ENCODE measurements at regions not wholly inside any gene's neighbourhood (a gene's known extent, or its start where the extent isn't known, plus 50 kb on each side); places are given as distances from the start of the nearest gene placed in this dataset.

DNA sequence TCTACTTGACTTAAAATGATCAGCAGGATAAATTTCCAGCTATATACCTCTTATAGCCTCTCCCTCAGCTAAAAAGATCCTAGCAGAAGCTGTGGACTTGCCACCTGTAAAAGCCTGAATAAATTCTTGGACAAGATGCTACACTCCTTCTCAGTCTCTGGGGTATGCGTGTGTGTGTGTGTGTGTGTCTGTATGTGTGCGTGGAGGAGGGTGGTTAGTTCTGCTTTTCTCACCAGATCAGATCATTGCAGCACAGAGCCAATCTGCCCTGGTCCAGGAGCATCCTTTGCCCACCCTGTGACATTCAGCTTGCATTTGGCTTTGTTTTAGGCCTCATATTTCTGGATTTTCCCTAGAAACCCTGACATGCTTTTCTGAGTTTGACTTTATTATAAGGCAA, 438.3 kb downstream of the RFC3 start:
- no peak for FAIRE-seq

DNA sequence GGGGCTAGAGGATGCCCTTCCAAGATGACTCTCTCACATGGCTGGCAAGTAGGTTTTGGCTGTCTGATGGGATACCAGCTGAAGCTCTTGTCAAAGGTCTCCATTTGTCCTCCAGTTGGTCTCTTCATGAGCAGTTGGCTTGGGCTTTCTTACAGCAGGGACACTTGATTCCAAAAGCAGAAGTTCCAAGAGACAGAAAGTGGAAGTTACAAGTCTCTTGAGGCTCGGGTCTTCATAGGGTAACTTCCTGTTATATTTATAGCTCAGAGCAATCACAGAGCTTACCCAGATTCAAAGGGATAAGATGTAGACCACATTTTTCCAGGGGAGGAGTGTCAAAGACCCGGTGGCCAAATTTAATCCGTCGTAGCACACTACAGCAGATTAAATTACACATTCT, 440.0 kb downstream of the RFC3 start:
- no peak for FAIRE-seq

DNA sequence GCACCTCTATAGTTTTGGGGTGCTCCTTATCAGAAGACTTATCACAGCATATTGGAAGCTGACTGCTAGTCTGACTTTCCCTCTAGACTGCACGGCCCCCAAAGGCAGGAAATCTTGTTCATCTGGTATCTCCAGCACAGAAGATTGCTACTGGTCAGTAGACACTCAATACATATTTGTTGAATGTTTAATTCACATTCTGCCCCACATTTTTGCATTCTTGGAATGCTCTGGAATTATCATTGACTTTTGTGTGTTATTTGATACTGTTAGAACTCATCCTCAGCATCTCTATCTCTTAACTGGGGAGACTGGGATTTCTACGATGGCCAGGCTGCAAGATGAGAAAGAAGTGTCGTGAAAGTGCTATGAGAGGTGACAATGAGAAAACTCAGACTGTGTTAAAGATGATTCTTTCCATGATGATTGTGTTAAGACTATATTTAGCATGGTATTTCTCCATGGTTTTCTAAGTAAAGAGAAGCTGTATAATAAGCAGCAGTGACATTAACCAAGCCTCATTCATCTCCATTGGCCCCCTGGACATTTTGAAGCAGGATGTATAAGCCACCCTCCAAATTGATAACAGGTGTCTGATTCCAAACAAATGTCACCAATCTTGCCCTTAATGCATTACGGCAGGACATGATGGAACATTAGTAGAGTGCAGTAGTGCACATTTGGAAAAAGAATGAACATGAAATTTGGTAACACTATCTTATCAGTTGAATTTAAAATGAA, 440.9 kb downstream of the RFC3 start:
- no peak for FAIRE-seq

DNA sequence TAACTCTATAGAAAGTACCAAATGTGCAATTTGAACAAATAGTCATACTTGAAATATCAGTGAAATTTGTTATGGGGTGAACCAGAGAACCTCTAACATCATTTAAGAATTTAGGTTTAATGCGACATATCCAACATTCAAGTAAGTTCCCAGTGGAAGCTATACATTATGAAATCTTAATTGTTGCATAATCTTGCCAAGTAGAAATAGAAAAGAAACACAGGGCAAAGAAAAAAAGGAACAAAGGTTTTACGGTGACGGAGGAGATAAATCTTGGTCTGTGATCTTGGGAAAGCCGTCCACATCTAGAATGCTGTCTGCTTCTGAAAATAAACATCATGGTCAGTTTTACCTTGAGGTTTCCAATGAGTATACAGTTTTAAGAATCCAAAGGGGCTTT, 445.7 kb downstream of the RFC3 start:
- FAIRE-seq = no peak

DNA sequence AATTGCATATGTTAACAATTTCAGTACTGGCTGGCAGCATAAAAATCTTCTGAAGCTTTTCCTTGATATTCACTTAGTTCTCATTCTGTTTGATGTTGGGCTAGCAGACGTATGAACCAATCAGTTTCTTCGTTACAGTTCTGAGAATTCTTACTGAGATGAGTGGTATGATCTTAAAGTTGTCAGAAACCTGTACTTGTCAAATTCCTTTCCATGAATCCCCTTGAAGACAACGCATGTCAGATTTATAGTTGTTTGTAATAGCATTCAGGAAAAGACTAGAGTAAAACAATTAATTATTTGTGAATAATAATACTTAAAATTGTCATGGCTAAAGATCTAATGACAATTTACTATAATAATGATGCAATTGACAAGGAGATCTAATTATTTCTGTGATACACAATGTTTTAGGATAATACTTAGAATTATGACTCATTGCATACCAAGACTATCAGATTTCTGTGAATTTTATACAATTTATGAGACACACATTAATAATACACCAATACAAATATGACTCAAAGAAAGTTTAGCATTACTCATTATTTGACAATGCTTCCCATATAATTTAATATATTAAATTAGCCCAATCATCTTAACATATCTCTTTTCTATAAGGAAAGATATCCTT, 447.2 kb downstream of the RFC3 start:
- no peak for FAIRE-seq

DNA sequence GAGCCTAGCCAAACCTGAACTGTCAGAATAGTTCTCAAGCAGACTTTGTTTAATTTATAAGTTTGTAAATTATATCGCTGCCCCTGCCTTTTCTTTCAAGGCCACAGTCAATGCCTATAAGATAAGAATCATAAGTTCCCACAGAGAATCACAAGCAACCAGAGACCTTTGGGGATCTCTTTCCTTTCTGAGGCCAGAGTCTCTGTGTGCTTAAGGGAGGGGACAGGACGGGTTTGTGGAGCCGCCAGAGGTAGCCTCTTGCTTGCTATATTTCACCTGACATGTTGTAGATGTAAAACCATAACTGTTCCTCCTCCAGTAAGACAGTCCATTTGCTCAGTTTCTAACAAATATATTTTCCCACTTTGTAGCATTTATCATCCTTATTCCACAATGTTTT, 458.8 kb downstream of the RFC3 start:
- FAIRE-seq = no peak

DNA sequence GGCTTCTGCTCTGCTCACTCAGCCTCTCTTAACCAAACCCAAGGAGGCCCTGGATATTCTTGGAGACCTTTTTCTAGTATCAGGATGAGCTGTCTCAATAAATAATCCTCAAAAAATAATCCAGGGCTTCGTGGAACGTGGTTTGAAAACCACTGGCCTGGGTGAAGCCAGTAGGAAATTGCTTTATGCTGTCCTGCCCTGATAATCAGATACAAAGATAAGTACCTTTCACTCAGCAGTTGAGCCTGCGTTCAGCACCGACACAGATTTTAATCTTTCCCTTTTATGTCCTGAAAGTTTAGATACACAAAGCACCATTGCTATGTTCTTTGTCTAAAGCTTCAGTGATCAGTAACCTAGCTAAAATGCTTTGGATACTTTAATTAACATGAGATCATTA, 460.0 kb downstream of the RFC3 start:
- no peak for FAIRE-seq

DNA sequence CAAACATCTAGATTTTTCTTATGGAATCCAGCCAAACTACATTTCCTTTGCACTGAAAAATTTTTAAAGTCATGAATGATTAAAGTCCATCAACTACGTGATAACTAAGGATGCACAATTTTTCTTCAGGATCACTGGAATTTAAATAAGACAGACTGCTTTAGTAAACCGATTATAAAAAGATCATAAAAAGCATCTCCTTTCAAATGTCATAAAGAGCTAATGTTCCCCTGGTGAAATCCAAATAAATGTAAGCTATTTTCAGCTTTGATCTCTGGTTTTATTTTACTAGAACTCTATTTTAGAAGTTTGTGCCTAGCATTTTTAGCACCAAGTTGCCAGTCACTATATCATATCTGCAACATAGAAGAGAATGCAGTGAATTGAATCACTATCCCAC, 460.8 kb downstream of the RFC3 start:
- FAIRE-seq = no peak

DNA sequence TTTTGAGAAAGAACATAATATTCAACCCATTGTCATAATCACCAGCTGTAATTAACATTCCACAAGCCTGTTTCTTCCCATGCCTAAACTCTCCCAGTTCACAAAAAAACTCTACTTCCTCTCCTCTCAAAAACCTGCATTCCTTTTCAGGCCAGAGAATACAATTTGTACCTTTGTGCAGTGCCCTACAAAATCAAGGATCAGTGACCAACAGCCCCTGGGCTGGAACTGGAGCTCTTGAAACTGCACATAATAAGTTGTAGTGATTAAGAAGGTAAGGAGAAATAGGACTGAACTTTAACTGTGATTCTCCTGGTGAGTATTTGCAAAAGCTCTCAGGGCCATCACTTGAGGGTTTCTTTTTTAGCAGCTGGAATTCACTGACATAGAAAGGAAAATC, 472.7 kb downstream of the RFC3 start:
- FAIRE-seq = no peak

DNA sequence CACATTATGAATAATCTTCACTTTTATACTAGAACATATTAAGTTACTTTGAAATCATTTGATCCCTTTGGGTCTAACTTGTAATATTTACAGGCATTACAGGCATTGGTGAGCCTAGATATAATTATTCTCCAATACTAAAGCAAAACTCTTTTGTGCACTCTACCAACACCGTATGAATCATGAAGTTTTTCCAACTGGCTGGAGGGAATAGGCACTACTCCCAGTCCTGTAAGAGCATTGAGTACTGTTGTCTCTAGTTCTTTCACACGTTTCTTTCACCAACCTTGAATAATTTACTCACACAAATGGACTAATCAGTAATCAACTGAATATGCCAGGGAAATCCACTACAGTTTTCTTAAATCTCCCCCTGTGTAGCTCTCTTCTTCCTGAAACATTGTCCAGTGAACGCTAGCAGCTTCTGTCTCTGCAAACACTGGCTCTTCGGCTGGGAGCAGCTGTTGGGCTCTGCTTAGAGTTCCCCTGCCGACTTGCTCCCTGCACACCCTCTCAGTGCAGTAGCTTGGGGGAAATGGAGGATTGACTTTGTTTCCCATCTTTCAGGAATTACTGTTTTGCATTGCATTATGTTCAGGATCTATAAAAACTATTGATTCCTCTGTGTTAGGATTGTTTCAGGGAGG, 476.7 kb downstream of the RFC3 start:
- no peak for FAIRE-seq

DNA sequence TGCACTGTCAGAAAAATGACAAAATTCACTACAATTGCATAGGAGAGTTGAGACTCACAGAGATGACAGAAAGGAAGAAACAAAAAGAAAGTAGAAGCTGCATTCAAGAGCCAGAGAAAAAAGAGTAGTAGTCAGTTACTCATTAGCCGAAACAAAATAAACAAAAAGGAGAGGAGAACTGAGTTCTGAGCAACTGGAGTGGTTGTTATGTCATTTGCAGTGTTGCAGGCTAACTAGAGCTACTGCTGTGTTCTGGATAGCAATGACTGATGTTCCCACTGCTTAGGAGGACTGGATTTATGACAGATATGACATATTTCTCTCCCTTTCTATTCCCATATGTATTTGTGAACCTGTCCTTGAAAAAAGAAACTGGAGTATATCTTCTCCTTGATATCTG, 482.6 kb downstream of the RFC3 start:
- no peak for FAIRE-seq

DNA sequence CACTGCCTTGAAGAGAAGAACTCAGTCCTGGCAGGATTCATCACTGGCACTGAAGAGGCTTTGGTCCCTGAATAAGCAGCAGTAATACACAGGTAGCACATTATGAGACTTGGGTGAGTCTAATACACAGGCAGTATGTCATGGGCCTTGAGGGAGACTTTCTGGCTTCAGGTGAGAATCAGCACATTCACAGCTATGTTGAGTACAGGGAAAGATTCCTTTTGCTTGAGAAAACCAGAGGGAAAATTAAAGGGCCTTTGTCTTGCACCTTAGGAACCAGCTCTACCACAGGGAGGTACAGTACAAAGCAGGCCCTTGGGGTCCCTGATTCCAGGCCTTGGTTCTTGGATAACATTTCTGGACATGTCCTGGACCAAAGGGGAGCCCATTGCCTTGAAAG, 484.6 kb downstream of the RFC3 start:
- no peak for FAIRE-seq

DNA sequence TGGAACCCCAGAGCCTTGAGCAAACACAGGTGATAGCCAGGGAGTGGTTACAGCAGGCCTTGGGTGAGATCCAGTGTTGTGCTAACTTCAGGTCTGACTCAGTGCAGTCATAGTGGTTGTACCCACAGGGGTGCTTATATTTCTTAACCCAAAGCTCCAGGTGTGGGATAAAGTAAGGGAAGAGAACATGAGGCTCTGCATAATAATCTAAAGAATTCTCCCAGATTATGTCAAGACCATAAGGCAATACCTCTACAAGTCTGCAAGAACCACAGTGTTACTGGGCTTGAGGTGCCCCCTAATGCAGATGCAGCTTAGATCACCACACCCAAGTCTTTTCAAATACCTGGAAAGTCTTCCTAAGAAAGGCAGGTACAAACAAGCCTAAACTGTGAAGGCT, 485.4 kb downstream of the RFC3 start:
- FAIRE-seq = no peak

DNA sequence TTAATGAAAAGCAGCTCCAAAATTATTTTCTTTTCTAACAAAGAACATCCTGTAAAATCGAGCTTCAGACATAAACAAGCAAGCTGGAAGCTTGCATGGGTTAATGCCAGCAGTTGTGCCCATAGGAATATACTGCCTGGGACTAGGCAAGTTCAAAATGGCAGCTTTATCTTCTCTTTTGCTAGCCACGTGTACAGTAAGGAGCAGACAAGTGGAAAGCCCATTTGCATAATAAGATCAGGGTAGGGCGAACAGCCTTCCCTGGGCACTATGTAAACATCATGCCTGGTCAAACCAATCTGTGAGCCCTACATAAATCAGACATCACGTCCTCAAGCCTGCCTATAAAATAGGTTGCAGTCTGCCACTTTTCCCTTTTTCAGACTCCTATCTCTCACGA, 489.7 kb downstream of the RFC3 start:
- no peak for FAIRE-seq

DNA sequence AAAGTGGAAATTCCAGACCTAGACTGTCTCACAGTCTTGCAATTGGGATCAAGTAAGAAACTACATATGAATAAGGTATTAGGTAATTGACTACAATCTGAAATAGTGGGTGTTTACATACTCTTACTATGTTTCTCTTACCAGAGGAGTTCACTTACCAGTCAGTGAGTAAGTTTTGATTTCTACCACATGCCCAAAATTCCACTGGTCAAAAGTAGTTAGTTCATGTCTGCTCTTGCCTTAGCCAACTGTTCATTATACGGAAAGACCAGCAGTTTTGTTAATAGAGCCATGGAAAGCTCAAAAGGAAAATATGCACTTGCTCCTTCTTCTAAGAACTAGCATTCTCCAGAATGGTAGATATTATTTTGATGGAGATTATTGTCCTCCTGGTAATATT, 490.8 kb downstream of the RFC3 start:
- FAIRE-seq = no peak

DNA sequence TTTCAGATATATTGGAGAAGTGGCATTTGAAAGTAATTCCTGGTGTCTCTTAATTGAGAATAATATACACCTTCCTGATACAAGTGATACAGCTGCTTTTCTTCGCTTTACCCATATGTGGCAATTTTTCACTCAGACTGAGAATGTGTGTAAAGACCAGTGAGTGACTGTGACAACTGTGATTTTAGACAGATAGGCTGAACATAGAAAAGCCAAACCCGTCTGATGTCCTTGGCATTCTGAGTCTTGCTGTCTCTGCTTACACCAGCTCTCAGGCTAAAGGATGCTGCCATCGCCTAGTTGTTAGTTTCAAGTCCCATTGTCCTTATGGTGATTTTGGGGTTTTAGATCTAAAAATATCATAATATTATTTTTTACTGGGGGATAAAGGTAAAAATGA, 492.6 kb downstream of the RFC3 start:
- FAIRE-seq = no peak

DNA sequence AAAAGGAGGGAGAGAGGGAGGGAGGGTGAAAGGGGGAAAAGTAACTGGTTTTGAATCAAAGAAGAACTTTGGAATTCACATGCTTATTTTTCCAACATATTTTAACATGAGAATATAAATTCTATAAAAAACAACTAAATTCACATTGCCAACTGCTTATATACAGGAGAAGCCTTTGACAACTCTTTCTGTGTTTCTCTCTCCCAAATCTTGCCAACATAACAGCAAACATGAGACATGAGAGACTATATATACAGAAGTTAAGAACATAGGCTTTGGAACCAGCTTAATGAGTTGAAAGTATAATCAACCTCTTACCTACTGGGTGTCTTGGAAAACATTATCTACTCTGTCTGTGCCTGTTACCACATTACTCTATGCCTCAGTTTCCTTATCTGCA, 493.3 kb downstream of the RFC3 start:
- no peak for FAIRE-seq

DNA sequence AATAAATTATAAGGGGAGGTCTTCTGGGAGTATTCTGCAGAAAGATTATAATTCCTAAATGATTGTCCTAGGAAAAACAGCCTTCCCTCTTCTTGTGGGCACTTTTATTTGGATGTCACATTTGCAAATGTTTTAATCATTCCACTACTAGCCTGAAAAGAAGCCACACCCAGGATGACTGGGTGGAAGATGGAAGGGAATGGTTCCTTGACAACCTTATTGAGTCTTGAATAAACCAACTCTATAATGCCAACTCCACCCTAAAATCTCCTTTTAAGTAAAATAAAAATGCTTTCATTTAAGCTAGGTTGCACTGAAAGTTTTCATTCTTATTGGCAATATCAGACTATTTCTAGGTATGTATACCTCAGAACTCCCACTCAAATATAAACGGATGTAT, 494.6 kb downstream of the RFC3 start:
- FAIRE-seq = no peak

DNA sequence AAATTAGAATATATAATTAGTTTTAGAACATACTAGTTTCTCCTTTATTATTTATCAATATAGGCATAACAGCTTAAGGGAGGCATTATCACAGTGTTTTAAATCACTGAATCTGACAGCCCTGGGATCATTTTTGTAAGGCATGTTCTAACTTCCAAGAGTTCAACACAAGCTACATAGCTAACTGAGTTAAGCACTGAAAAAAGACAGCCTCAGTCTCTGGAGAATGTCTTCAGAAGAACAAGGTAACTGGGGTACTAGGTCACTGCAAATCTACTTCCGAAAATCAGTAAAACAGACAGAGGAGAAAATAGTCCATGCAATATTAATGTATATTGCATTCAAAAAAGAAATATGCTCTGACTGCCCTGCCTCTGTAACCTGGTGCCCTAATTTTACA, 502.1 kb downstream of the RFC3 start:
- no peak for FAIRE-seq

DNA sequence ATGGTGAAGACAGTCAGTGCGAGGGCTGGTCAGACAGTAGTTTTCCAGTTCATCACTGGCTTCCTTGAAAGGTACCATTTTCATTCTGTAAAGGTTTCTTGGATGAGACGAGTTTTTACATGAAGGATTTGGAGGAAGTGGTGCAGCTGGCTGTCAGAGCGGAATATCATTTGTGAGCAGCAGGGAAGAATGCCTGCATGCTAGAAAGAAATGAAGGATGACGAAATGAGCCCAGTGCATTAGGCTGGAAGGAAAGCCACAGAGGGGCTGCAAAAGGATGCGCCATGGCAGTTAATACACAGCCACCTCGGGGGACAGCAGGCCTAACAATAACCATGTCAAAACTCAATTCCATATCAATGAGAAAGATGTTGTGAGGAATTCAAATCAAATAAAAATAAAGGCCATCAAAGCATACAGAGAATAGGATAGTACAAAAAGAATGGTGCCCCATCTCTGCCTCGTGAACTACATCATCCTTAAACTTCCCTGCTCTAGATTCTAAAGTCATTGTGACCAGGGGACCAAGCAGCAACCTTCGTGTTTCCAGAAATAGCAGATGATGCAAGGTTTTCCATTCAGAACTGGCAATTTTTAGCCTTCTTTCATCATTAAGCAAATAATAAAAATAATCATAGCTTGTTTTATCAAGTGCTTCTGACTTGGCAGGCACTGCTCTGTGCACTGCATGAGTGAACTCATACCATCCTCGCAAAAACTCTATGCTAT, 504.2 kb downstream of the RFC3 start:
- FAIRE-seq = no peak

DNA sequence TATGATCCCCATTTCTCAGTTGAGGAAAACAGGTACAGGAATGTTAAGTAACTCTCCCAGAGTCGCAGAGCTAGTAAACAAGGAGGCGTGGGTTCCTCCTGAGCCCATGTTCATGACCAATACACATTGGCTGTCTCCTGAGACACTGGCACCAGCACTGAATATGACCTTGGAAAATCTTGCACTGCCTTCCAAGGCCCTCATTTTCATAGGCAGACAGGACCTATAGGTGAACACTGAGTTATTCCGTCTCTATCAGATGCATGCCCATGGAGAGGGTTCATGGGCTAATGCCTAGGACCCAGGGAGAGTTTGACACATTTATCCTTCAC, 504.8 kb downstream of the RFC3 start:
- no peak for FAIRE-seq

DNA sequence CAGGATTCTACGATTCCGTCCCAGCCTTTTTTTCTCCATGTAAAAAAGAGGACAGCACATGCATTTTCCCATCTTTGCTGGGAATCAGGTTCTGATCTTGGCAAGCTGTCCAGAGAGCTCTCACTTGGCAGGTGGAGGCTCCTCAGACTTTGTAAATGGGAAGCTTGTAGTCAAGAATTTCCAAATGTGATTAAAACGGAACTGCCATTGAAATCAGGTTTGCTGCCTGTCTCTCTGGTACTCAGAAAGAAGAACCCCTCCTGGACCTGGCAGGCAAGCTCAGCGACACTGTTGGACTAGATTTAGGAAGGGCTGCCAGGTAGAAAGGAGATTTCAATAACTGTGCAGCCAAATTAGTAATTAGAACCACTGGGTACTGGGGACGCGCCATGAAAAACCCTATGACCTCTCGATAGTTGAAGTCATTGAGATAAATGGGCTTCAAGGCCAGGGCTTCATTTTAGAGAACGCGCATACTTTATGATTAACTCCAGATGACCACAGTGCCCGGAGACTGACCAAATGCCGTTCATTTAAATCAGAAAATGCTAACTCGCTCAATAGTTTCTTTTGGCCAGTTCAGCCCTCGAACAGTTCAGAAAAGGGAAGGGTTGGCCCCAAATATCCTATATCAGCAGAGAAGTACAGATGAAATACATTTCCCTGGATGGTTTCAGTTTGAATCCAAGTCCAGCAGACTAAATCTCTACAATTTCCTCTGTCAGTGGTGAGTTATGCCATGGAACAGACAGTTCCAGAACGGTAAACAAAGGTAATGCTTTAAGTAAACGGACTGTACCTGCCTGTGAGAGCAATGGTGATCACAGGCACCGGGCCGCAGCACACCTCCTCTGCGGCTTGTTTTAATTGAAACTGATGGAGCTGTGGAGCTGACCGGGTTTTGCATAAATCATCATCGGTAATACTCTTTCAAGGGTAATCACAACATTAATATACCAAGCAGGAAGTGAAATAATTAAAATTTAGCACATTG, 517.4 kb downstream of the RFC3 start:
- no peak for FAIRE-seq

DNA sequence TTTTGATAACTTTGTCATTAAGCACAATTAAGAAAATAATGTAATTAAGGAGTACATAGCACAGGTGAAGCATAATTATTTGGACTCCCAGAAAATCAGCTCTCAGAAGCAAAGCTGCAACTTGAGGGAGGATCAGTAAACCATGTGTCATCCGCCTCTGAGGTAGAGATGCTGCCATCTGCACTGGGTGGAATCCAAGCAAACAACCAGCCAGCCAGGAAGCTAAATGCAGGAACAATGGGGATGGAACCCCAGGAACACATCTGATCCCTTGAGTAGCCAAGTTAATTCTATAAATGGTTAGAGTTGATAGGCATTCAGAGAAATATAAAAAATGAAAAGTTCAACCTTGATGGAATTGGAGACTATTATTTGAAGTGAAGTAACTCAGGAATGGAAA, 520.2 kb downstream of the RFC3 start:
- no peak for FAIRE-seq
